ENCODE measurements at regions not wholly inside any gene's neighbourhood (a gene's known extent, or its start where the extent isn't known, plus 50 kb on each side); places are given as distances from the start of the nearest gene placed in this dataset.

DNA sequence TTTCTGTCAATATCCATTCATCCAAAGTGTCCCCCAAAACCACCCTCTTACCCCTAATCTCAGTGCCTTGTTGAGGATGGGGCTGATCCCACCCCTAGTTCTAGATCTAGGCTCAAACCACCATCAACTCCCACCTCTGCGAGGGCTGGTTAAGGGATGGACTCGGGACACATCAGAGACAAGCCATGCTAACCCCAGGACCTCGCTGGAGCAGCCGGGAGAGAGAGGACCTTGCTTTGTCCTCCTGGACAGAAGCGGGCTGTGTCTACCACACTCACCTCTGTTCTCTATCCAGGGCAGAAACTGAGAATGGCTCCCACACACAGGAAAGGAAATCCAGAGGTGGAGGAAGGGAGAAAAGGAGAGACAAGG is 90.8 kb upstream of the UQCRFS1 start:
- Histone ChIP-seq H4K20me1 (ENCODE audit: insufficient read depth) (no peaks in the 10 kb centered on the region), H2AFZ (ENCODE audit: low read depth, low read length) (no peak overlapping the region), H3F3A (ENCODE audit: insufficient read depth, low read length, poor library complexity, severe bottlenecking) (no peaks in the 10 kb centered on the region), H3K79me2 (replicated peaks; ENCODE audit: insufficient read depth, low read length) (no peaks in the 10 kb centered on the region), H3K27ac (ENCODE audit: low read length) (no peak overlapping the region), H3K9me2 (ENCODE audit: insufficient read depth, low read length) (no peaks in the 10 kb centered on the region), H3K36me3 (ENCODE audit: insufficient read depth, low read length) (no peaks in the 10 kb centered on the region), H3K27me3 (ENCODE audit: insufficient read depth, low read depth, low read length) (peaks cover 3% of the 10 kb centered on the region), H3K4me2 (ENCODE audit: low read length) (no peak overlapping the region), H3K9ac (ENCODE audit: low read length) (no peak overlapping the region), H3K4me3 (ENCODE audit: low read length) (no peak overlapping the region), H3K9me3 (ENCODE audit: low read length) (no peaks in the 10 kb centered on the region)
- no peak for TF ChIP-seq SMC3 (conservative IDR thresholded peaks at IDR 0.05; ENCODE audit: poor library complexity)
- TF ChIP-seq EZH2 (IDR thresholded peaks at IDR 0.05; ENCODE audit: borderline replicate concordance, insufficient read depth, low read length, poor library complexity, severe bottlenecking) = no peak
- no peak for TF ChIP-seq CTCF (IDR thresholded peaks at IDR 0.05; ENCODE audit: poor library complexity, severe bottlenecking)
- TF ChIP-seq POLR2AphosphoS5 (IDR thresholded peaks at IDR 0.05) = no peak
- TF ChIP-seq TAF1 (IDR thresholded peaks at IDR 0.05; ENCODE audit: low read depth) = no peak
- no peak for TF ChIP-seq EP300 (conservative IDR thresholded peaks at IDR 0.05; ENCODE audit: poor library complexity, severe bottlenecking)
- TF ChIP-seq, protein P1, sequence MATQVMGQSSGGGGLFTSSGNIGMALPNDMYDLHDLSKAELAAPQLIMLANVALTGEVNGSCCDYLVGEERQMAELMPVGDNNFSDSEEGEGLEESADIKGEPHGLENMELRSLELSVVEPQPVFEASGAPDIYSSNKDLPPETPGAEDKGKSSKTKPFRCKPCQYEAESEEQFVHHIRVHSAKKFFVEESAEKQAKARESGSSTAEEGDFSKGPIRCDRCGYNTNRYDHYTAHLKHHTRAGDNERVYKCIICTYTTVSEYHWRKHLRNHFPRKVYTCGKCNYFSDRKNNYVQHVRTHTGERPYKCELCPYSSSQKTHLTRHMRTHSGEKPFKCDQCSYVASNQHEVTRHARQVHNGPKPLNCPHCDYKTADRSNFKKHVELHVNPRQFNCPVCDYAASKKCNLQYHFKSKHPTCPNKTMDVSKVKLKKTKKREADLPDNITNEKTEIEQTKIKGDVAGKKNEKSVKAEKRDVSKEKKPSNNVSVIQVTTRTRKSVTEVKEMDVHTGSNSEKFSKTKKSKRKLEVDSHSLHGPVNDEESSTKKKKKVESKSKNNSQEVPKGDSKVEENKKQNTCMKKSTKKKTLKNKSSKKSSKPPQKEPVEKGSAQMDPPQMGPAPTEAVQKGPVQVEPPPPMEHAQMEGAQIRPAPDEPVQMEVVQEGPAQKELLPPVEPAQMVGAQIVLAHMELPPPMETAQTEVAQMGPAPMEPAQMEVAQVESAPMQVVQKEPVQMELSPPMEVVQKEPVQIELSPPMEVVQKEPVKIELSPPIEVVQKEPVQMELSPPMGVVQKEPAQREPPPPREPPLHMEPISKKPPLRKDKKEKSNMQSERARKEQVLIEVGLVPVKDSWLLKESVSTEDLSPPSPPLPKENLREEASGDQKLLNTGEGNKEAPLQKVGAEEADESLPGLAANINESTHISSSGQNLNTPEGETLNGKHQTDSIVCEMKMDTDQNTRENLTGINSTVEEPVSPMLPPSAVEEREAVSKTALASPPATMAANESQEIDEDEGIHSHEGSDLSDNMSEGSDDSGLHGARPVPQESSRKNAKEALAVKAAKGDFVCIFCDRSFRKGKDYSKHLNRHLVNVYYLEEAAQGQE (IDR thresholded peaks at IDR 0.05; ENCODE audit: borderline replicate concordance) = no peak
- no peak for TF ChIP-seq RAD21 (conservative IDR thresholded peaks at IDR 0.05)
- TF ChIP-seq MXI1 (conservative IDR thresholded peaks at IDR 0.05; ENCODE audit: poor library complexity, severe bottlenecking) = no peak

- Histone ChIP-seq H3K9me3 (ENCODE audit: low read length) (no peaks in the 10 kb centered on the region), H3K9ac (ENCODE audit: low read length) (no peak overlapping the region), H3K27me3 (ENCODE audit: insufficient read depth, low read depth, low read length) (peaks cover 3% of the 10 kb centered on the region), H3K27ac (ENCODE audit: low read length) (no peak overlapping the region), H3K9me2 (ENCODE audit: insufficient read depth, low read length) (no peaks in the 10 kb centered on the region), H3K36me3 (ENCODE audit: insufficient read depth, low read length) (no peaks in the 10 kb centered on the region), H3F3A (ENCODE audit: insufficient read depth, low read length, poor library complexity, severe bottlenecking) (no peaks in the 10 kb centered on the region), H4K20me1 (ENCODE audit: insufficient read depth) (no peaks in the 10 kb centered on the region), H3K4me3 (ENCODE audit: low read length) (no peak overlapping the region), H3K79me2 (replicated peaks; ENCODE audit: insufficient read depth, low read length) (no peaks in the 10 kb centered on the region), H2AFZ (ENCODE audit: low read depth, low read length) (no peak overlapping the region), H3K4me2 (ENCODE audit: low read length) (no peak overlapping the region)
- TF ChIP-seq POLR2AphosphoS5 (IDR thresholded peaks at IDR 0.05) = no peak
- no peak for TF ChIP-seq CTCF (IDR thresholded peaks at IDR 0.05; ENCODE audit: poor library complexity, severe bottlenecking)
- TF ChIP-seq, protein P1 (IDR thresholded peaks at IDR 0.05; ENCODE audit: borderline replicate concordance) = no peak
- TF ChIP-seq EZH2 (IDR thresholded peaks at IDR 0.05; ENCODE audit: borderline replicate concordance, insufficient read depth, low read length, poor library complexity, severe bottlenecking) = no peak
- TF ChIP-seq SMC3 (conservative IDR thresholded peaks at IDR 0.05; ENCODE audit: poor library complexity) = no peak
- no peak for TF ChIP-seq TAF1 (IDR thresholded peaks at IDR 0.05; ENCODE audit: low read depth)
Measured at GRCh38 chr19:29305268-29305667, 92.3 kb upstream of the UQCRFS1 start.

Data from neural cell (in vitro differentiated cells).